ENCODE measurements at regions not wholly inside any gene's neighbourhood (a gene's known extent, or its start where the extent isn't known, plus 50 kb on each side); places are given as distances from the start of the nearest gene placed in this dataset.

DNA sequence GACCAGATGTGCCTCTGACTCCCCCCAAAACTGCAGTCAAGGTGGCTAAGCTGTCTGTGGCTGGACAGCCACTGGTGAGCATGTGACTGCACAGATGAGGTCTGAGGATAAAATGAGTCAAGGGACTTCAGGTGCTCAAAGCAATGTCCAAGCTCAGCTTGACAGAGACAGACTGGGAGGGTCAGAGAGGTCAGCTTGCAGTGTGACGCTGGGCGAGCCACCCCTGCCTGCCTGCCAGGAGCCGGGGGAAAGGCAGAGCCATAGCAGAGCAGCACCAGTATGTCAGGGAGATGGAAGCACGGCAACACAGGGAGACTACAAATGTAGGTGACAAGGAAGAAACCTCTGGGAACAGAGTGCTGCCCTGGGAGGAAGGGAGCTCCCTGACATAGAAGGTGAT, 399.4 kb downstream of the OCA2 start:
- Histone ChIP-seq H2BK12ac (ENCODE audit: insufficient read length, low read depth, low read length) (no peak overlapping the region), H3K56ac (ENCODE audit: insufficient read length, low read depth, low read length) (no peak overlapping the region), H4K20me1 (ENCODE audit: control insufficient read depth, insufficient read depth, insufficient read length) (no peaks in the 10 kb centered on the region), H4K8ac (replicated peaks; ENCODE audit: insufficient read length, low read depth, low read length) (no peak overlapping the region), H3K27ac (ENCODE audit: insufficient read length, low read depth, low read length) (no peak overlapping the region), H3K18ac (ENCODE audit: insufficient read length, low read depth, low read length) (no peak overlapping the region), H3K9ac (ENCODE audit: extremely low read depth, insufficient read length, low read length) (no peak overlapping the region), H4K91ac (ENCODE audit: insufficient read length, low read depth, low read length) (no peak overlapping the region), H2AFZ (ENCODE audit: low read length) (no peak overlapping the region), H2BK15ac (ENCODE audit: low read depth, low read length) (no peak overlapping the region), H2BK20ac (ENCODE audit: low read depth, low read length, poor library complexity, severe bottlenecking) (no peak overlapping the region), H3K14ac (ENCODE audit: insufficient read depth, low read length) (no peak overlapping the region; the same call in 1 of the 2 replicates), H3K9me3 (ENCODE audit: control insufficient read depth, low read depth, low read length) (no peaks in the 10 kb centered on the region), H3K79me2 (ENCODE audit: insufficient read depth, low read length) (no peaks in the 10 kb centered on the region), H3K4ac (ENCODE audit: low read depth, low read length) (no peak overlapping the region), H4K5ac (ENCODE audit: insufficient read length, low read depth, low read length) (no peak overlapping the region), H3K4me2 (ENCODE audit: insufficient read depth, insufficient read length, low read length) (no peak overlapping the region), H3K27me3 (ENCODE audit: insufficient read depth, low read length) (no peaks in the 10 kb centered on the region), H2BK5ac (ENCODE audit: insufficient read length, low read length) (no peak overlapping the region), H2AK5ac (ENCODE audit: insufficient read length, low read length) (no peak overlapping the region), H2BK120ac (ENCODE audit: low read depth, low read length, poor library complexity, severe bottlenecking) (no peak overlapping the region), H3T11ph (ENCODE audit: low read length) (no peak overlapping the region), H3K79me1 (ENCODE audit: insufficient read depth, low read depth, low read length, poor library complexity, severe bottlenecking) (no peaks in the 10 kb centered on the region), H3K23ac (ENCODE audit: insufficient read length, low read depth, low read length) (no peak overlapping the region), H3K4me1 (ENCODE audit: insufficient read depth, low read length) (no peaks in the 10 kb centered on the region), H3K23me2 (ENCODE audit: insufficient read length, low read depth, low read length, poor library complexity, severe bottlenecking) (no peaks in the 10 kb centered on the region)
- Mint-ChIP-seq H3K4me3 (no peak overlapping the region), H3K27me3 (ENCODE audit: low read depth) (peaks cover 7% of the 10 kb centered on the region), H3K9me3 (no peaks in the 10 kb centered on the region; a peak in 1 of 5 replicates), H3K36me3 (ENCODE audit: insufficient read depth in 1 of 3, low read depth in 3 of 3) (no peaks in the 10 kb centered on the region), H3K4me1 (peaks cover 6% of the 10 kb centered on the region in 2 experiments), H3K27ac (no peak overlapping the region)
- TF ChIP-seq, protein P1, sequence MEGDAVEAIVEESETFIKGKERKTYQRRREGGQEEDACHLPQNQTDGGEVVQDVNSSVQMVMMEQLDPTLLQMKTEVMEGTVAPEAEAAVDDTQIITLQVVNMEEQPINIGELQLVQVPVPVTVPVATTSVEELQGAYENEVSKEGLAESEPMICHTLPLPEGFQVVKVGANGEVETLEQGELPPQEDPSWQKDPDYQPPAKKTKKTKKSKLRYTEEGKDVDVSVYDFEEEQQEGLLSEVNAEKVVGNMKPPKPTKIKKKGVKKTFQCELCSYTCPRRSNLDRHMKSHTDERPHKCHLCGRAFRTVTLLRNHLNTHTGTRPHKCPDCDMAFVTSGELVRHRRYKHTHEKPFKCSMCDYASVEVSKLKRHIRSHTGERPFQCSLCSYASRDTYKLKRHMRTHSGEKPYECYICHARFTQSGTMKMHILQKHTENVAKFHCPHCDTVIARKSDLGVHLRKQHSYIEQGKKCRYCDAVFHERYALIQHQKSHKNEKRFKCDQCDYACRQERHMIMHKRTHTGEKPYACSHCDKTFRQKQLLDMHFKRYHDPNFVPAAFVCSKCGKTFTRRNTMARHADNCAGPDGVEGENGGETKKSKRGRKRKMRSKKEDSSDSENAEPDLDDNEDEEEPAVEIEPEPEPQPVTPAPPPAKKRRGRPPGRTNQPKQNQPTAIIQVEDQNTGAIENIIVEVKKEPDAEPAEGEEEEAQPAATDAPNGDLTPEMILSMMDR (conservative IDR thresholded peaks at IDR 0.05): no peak
- WGBS (ENCODE audit: extremely low coverage, insufficient read length, low lambda C conversion rate): no CpG with 5 or more reads among the region's 4 CpGs
- no peak for DNase-seq
